GM12878 (cell line): ENCODE measurements at regions not wholly inside any gene's neighbourhood (a gene's known extent, or its start where the extent isn't known, plus 50 kb on each side); places are given as distances from the start of the nearest gene placed in this dataset.

Experiments
- BHLHE40 ChIP-seq, 2 experiments: fragments of 450-650 bp in 1 of 2; IDR thresholded peaks; 2 replicates each; pipeline ENCODE4 v1.6.1; 2011 to 2017; ENCODE audit warnings: low read depth in 2 of 2, borderline replicate concordance in 1 of 2, improper control_type of control experiment in 1 of 2, low read length in 1 of 2, mild to moderate bottlenecking in 1 of 2
- CBFB ChIP-seq: IDR thresholded peaks from 2 replicates; pipeline ENCODE4 v1.6.1; 2016; ENCODE audit warnings: antibody characterized with exemption, low read depth
- CBX5 ChIP-seq: sonication (generic); IDR thresholded peaks from 2 replicates; pipeline ENCODE4 v1.6.1; 2016; ENCODE audit warnings: low read depth, moderate library complexity, mild to moderate bottlenecking, inconsistent platforms
- CREM ChIP-seq: IDR thresholded peaks from 2 replicates; pipeline ENCODE4 v1.6.1; 2014; ENCODE audit warnings: antibody characterized with exemption, low read depth
- IRF4 ChIP-seq: IDR thresholded peaks from 2 replicates; pipeline ENCODE4 v1.6.1; 2011; ENCODE audit warnings: low read depth, low read length
- KAT2A ChIP-seq: conservative IDR thresholded peaks from 2 replicates; pipeline ENCODE4 v1.6.1; 2011; ENCODE audit warnings: low read depth, low read length; ENCODE audit not compliant: control insufficient read depth
- KDM1A ChIP-seq: fragments of 200-600 bp; sonication (generic); IDR thresholded peaks from 2 replicates; pipeline ENCODE4 v1.6.1; 2016; ENCODE audit warnings: borderline replicate concordance
- NFYA ChIP-seq: IDR thresholded peaks from 2 replicates; pipeline ENCODE4 v1.6.1; 2011; ENCODE audit warnings: low read depth, mild to moderate bottlenecking, low read length, improper control_type of control experiment, borderline replicate concordance
- NR2C1 ChIP-seq: fragments of 450-650 bp; IDR thresholded peaks from 2 replicates; pipeline ENCODE4 v1.6.1; 2017; ENCODE audit warnings: antibody characterized with exemption, mild to moderate bottlenecking, moderate library complexity
- PAX5 ChIP-seq: IDR thresholded peaks from 2 replicates; pipeline ENCODE4 v1.6.1; 2011; ENCODE audit warnings: low read depth, low read length, borderline replicate concordance
- PAX8 ChIP-seq: fragments of 450-650 bp; IDR thresholded peaks from 2 replicates; pipeline ENCODE4 v1.6.1; 2017; ENCODE audit warnings: mild to moderate bottlenecking, moderate library complexity
- PBX3 ChIP-seq: IDR thresholded peaks from 2 replicates; pipeline ENCODE4 v1.6.1; 2011; ENCODE audit warnings: mild to moderate bottlenecking, low read depth, low read length, moderate library complexity; ENCODE audit not compliant: insufficient replicate concordance
- RUNX3 ChIP-seq: IDR thresholded peaks from 2 replicates; pipeline ENCODE4 v1.6.1; 2012; ENCODE audit warnings: low read length, inconsistent platforms
- SMC3 ChIP-seq: IDR thresholded peaks from 2 replicates; pipeline ENCODE4 v1.6.1; 2011; ENCODE audit warnings: low read length, improper control_type of control experiment, borderline replicate concordance
- SP1 ChIP-seq: IDR thresholded peaks from one replicate; pipeline ENCODE4 v1.6.1; 2011; ENCODE audit warnings: low read depth, low read length
- SRF ChIP-seq, 2 experiments: IDR thresholded peaks; 2 replicates each; pipeline ENCODE4 v1.6.1; 2011; ENCODE audit warnings: low read depth in 2 of 2, low read length in 2 of 2, mild to moderate bottlenecking in 1 of 2, moderate library complexity in 1 of 2
- TARDBP ChIP-seq: IDR thresholded peaks from 2 replicates; pipeline ENCODE4 v1.6.1; 2016; ENCODE audit warnings: borderline replicate concordance
- ZNF207 ChIP-seq: fragments of 450-650 bp; IDR thresholded peaks from 2 replicates; pipeline ENCODE4 v1.6.1; 2014; ENCODE audit warnings: antibody characterized with exemption, mild to moderate bottlenecking, borderline replicate concordance
- ZNF622 ChIP-seq: fragments of 450-650 bp; IDR thresholded peaks from 2 replicates; pipeline ENCODE4 v1.6.1; 2017; ENCODE audit warnings: mild to moderate bottlenecking, inconsistent platforms
- TF ChIP-seq, protein P1 (sequence below): fragments of 450-650 bp; formaldehyde crosslinking; IDR thresholded peaks from 2 replicates; pipeline ENCODE4 v1.4.0; 2020; ENCODE audit warnings: mild to moderate bottlenecking, moderate library complexity
- TF ChIP-seq, protein P2 (sequence below): fragments of 450-650 bp; IDR thresholded peaks from 2 replicates; pipeline ENCODE4 v1.6.1; 2017; ENCODE audit warnings: mild to moderate bottlenecking, moderate library complexity
- TF ChIP-seq, protein P3 (sequence below): fragments of 150-350 bp; IDR thresholded peaks from 2 replicates; pipeline ENCODE4 v1.6.1; 2014; ENCODE audit warnings: mild to moderate bottlenecking, low read depth, low read length

DNA sequence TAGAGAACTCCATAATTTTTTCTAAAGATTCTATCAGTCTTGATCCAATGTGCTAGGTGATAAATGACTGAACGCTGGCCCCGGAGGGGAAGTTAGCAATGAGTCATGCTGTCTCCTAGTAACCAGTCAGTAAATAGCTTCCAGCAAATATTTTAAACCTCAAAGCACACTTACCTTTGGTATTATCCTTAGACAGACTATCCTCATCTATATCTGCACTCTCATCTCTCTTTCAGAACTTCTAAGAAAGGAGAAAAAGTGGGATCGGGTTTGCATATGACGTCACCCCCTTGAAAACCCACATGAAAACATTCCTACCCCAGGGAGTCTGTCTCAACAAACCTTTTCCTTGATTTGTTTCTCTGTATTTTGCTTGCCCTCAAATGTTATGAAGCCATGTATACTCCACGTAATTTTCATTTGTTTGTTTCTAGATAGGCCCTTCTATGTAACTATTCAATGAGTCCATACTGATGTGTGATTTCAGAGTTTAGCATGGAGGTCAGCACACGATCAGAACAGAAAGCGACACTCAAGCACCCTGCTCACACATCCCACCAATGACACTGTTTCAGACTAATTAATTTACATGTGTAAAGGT, 174.9 kb upstream of the NRP1 start (continued):
- TF ChIP-seq CREM, result peak; percentile 36; the same call in 1 of the 2 replicates
- TF ChIP-seq NFYA, result no peak
- TF ChIP-seq, protein P1, sequence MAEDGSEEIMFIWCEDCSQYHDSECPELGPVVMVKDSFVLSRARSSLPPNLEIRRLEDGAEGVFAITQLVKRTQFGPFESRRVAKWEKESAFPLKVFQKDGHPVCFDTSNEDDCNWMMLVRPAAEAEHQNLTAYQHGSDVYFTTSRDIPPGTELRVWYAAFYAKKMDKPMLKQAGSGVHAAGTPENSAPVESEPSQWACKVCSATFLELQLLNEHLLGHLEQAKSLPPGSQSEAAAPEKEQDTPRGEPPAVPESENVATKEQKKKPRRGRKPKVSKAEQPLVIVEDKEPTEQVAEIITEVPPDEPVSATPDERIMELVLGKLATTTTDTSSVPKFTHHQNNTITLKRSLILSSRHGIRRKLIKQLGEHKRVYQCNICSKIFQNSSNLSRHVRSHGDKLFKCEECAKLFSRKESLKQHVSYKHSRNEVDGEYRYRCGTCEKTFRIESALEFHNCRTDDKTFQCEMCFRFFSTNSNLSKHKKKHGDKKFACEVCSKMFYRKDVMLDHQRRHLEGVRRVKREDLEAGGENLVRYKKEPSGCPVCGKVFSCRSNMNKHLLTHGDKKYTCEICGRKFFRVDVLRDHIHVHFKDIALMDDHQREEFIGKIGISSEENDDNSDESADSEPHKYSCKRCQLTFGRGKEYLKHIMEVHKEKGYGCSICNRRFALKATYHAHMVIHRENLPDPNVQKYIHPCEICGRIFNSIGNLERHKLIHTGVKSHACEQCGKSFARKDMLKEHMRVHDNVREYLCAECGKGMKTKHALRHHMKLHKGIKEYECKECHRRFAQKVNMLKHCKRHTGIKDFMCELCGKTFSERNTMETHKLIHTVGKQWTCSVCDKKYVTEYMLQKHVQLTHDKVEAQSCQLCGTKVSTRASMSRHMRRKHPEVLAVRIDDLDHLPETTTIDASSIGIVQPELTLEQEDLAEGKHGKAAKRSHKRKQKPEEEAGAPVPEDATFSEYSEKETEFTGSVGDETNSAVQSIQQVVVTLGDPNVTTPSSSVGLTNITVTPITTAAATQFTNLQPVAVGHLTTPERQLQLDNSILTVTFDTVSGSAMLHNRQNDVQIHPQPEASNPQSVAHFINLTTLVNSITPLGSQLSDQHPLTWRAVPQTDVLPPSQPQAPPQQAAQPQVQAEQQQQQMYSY (CRISPR knock-in tag), result no peak
- no peak for TF ChIP-seq TARDBP
- TF ChIP-seq CBFB, result no peak
- no peak for TF ChIP-seq KDM1A
- TF ChIP-seq, protein P2, sequence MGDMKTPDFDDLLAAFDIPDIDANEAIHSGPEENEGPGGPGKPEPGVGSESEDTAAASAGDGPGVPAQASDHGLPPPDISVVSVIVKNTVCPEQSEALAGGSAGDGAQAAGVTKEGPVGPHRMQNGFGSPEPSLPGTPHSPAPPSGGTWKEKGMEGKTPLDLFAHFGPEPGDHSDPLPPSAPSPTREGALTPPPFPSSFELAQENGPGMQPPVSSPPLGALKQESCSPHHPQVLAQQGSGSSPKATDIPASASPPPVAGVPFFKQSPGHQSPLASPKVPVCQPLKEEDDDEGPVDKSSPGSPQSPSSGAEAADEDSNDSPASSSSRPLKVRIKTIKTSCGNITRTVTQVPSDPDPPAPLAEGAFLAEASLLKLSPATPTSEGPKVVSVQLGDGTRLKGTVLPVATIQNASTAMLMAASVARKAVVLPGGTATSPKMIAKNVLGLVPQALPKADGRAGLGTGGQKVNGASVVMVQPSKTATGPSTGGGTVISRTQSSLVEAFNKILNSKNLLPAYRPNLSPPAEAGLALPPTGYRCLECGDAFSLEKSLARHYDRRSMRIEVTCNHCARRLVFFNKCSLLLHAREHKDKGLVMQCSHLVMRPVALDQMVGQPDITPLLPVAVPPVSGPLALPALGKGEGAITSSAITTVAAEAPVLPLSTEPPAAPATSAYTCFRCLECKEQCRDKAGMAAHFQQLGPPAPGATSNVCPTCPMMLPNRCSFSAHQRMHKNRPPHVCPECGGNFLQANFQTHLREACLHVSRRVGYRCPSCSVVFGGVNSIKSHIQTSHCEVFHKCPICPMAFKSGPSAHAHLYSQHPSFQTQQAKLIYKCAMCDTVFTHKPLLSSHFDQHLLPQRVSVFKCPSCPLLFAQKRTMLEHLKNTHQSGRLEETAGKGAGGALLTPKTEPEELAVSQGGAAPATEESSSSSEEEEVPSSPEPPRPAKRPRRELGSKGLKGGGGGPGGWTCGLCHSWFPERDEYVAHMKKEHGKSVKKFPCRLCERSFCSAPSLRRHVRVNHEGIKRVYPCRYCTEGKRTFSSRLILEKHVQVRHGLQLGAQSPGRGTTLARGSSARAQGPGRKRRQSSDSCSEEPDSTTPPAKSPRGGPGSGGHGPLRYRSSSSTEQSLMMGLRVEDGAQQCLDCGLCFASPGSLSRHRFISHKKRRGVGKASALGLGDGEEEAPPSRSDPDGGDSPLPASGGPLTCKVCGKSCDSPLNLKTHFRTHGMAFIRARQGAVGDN, result no peak
- no peak for TF ChIP-seq CBX5
- TF ChIP-seq KAT2A, result no peak
- TF ChIP-seq RUNX3, result peak; percentile 41; the same call in 1 of the 2 replicates
- peak; percentile 54 to 59; a peak in 2 of 4 replicates for TF ChIP-seq BHLHE40 (IDR thresholded peaks at IDR 0.05; ENCODE audit: borderline replicate concordance in 1 of 2, low read depth in 2 of 2, low read length in 1 of 2)
- TF ChIP-seq PBX3, result peak; percentile 17
- TF ChIP-seq NR2C1, result no peak
- no peak for TF ChIP-seq PAX5
- no peak for TF ChIP-seq ZNF622
- TF ChIP-seq ZNF207, result no peak
- no peak for TF ChIP-seq PAX8
- no peak for TF ChIP-seq SP1
- TF ChIP-seq, protein P3, sequence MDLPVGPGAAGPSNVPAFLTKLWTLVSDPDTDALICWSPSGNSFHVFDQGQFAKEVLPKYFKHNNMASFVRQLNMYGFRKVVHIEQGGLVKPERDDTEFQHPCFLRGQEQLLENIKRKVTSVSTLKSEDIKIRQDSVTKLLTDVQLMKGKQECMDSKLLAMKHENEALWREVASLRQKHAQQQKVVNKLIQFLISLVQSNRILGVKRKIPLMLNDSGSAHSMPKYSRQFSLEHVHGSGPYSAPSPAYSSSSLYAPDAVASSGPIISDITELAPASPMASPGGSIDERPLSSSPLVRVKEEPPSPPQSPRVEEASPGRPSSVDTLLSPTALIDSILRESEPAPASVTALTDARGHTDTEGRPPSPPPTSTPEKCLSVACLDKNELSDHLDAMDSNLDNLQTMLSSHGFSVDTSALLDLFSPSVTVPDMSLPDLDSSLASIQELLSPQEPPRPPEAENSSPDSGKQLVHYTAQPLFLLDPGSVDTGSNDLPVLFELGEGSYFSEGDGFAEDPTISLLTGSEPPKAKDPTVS, result no peak
- no peak for TF ChIP-seq SMC3
- TF ChIP-seq SRF (IDR thresholded peaks at IDR 0.05; ENCODE audit: low read depth in 2 of 2, low read length in 2 of 2), result no peak
- TF ChIP-seq IRF4, result no peak
